Neural cell (in vitro differentiated cells): ENCODE measurements at regions not wholly inside any gene's neighbourhood (a gene's known extent, or its start where the extent isn't known, plus 50 kb on each side); places are given as distances from the start of the nearest gene placed in this dataset.

Experiments
- H2AFZ ChIP-seq: fragments of 200-600, 300-800 bp; sonication (generic), shearing (Covaris generic); 2 replicates; pipeline ENCODE4 v1.6.0; 2014; ENCODE audit warnings: low read depth, mild to moderate bottlenecking, antibody characterized with exemption, low read length, moderate library complexity
- H3F3A ChIP-seq: fragments of 200-600 bp; shearing (Covaris generic); 2 replicates; pipeline ENCODE4 v1.6.1; 2016; ENCODE audit warnings: mild to moderate bottlenecking, moderate library complexity, mixed read lengths, antibody characterized with exemption, low read length; ENCODE audit not compliant: insufficient read depth, poor library complexity, severe bottlenecking
- H3K27ac ChIP-seq: fragments of 200-600, 300-800 bp; sonication (generic), shearing (Covaris generic); 2 replicates; pipeline ENCODE4 v1.5.1; 2014; ENCODE audit warnings: mild to moderate bottlenecking, low read length, moderate library complexity
- H3K27me3 ChIP-seq: fragments of 300-800, 200-600 bp; sonication (generic), shearing (Covaris generic); 2 replicates; pipeline ENCODE4 v1.6.0; 2014; ENCODE audit warnings: mild to moderate bottlenecking, low read depth, low read length, moderate library complexity; ENCODE audit not compliant: insufficient read depth
- H3K36me3 ChIP-seq: fragments of 300-800, 200-600 bp; sonication (generic), shearing (Covaris generic); 2 replicates; pipeline ENCODE4 v1.5.1; 2014; ENCODE audit warnings: mild to moderate bottlenecking, antibody characterized with exemption, low read length, moderate library complexity; ENCODE audit not compliant: insufficient read depth
- H3K4me2 ChIP-seq: fragments of 300-800, 200-600 bp; sonication (generic), shearing (Covaris generic); 2 replicates; pipeline ENCODE4 v1.6.0; 2014; ENCODE audit warnings: mild to moderate bottlenecking, low read length
- H3K4me3 ChIP-seq: fragments of 300-800, 200-600 bp; sonication (generic), shearing (Covaris generic); 2 replicates; pipeline ENCODE4 v1.5.1; 2014; ENCODE audit warnings: mild to moderate bottlenecking, low read length, moderate library complexity
- H3K79me2 ChIP-seq: fragments of 200-600 bp; shearing (Covaris generic); replicated peaks from 2 replicates; pipeline ENCODE4 v1.6.0; 2014; ENCODE audit warnings: mild to moderate bottlenecking, low read length, moderate library complexity; ENCODE audit not compliant: insufficient read depth
- H3K9ac ChIP-seq: fragments of 300-800, 200-600 bp; sonication (generic), shearing (Covaris generic); 2 replicates; pipeline ENCODE4 v1.6.1; 2016; ENCODE audit warnings: mild to moderate bottlenecking, low read length, mixed read lengths
- H3K9me2 ChIP-seq: fragments of 200-600 bp; shearing (Covaris generic); 2 replicates; pipeline ENCODE4 v1.6.1; 2016; ENCODE audit warnings: mild to moderate bottlenecking, low read length, mixed read lengths; ENCODE audit not compliant: insufficient read depth
- H3K9me3 ChIP-seq: fragments of 200-600, 300-800 bp; sonication (generic), shearing (Covaris generic); 2 replicates; pipeline ENCODE4 v1.6.1; 2016; ENCODE audit warnings: mild to moderate bottlenecking, mixed run types, low read length, moderate library complexity, mixed read lengths
- H4K20me1 ChIP-seq: fragments of 200-600 bp; shearing (Covaris generic); 2 replicates; pipeline ENCODE4 v1.6.1; 2016; ENCODE audit warnings: mild to moderate bottlenecking, mixed run types; ENCODE audit not compliant: insufficient read depth
- CTCF ChIP-seq: fragments of 450-650 bp; IDR thresholded peaks from 2 replicates; pipeline ENCODE4 v1.5.1; 2014; ENCODE audit warnings: antibody characterized with exemption, mild to moderate bottlenecking, moderate library complexity; ENCODE audit not compliant: poor library complexity, severe bottlenecking
- EZH2 ChIP-seq: fragments of 200-600, 300-800 bp; shearing (Covaris generic), sonication (generic); IDR thresholded peaks from 2 replicates; pipeline ENCODE4 v1.6.1; 2014; ENCODE audit warnings: antibody characterized with exemption, low read length, borderline replicate concordance, mild to moderate bottlenecking; ENCODE audit not compliant: insufficient read depth, poor library complexity, severe bottlenecking
- MXI1 ChIP-seq: fragments of 450-650 bp; conservative IDR thresholded peaks from 2 replicates; pipeline ENCODE4 v1.6.1; 2014; ENCODE audit warnings: antibody characterized with exemption, mild to moderate bottlenecking; ENCODE audit not compliant: poor library complexity, severe bottlenecking
- POLR2AphosphoS5 ChIP-seq: IDR thresholded peaks from 2 replicates; pipeline ENCODE4 v1.6.1; 2012
- SMC3 ChIP-seq: fragments of 450-650 bp; conservative IDR thresholded peaks from 2 replicates; pipeline ENCODE4 v1.6.1; 2014; ENCODE audit warnings: antibody characterized with exemption, mild to moderate bottlenecking, moderate library complexity; ENCODE audit not compliant: poor library complexity
- TAF1 ChIP-seq: IDR thresholded peaks from 2 replicates; pipeline ENCODE4 v1.6.1; 2012; ENCODE audit warnings: low read depth
- TF ChIP-seq, protein P1 (sequence below): IDR thresholded peaks from 2 replicates; pipeline ENCODE4 v1.6.1; 2012; ENCODE audit warnings: borderline replicate concordance

DNA sequence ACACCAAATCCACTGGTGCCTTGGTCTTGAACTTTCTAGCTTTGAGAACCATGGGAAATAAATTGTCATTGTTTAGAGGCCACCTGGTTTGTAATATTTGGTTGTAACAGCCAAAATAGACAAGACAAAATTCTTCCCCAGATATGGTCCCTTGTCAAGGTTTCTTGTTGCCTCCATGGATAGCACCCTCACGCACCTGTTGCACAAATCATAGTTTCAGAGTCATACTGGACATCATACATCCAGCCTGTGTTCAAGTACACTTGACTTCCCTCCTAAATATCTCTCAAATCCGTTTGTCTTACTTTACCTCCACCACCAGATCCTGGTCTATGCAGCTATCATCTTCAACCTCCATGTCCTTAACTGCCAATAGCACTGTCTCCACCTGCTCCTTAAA lies 256.7 kb upstream of the IGFBP3 start:
- Histone ChIP-seq H3K36me3 (no peaks in the 10 kb centered on the region), H3K9ac (no peak overlapping the region), H3K27me3 (no peaks in the 10 kb centered on the region), H3K4me2 (no peak overlapping the region), H4K20me1 (no peaks in the 10 kb centered on the region), H3F3A (no peaks in the 10 kb centered on the region), H2AFZ (no peak overlapping the region), H3K79me2 (no peaks in the 10 kb centered on the region), H3K27ac (no peak overlapping the region), H3K9me2 (no peaks in the 10 kb centered on the region), H3K4me3 (no peak overlapping the region), H3K9me3 (no peaks in the 10 kb centered on the region)
- TF ChIP-seq, protein P1, sequence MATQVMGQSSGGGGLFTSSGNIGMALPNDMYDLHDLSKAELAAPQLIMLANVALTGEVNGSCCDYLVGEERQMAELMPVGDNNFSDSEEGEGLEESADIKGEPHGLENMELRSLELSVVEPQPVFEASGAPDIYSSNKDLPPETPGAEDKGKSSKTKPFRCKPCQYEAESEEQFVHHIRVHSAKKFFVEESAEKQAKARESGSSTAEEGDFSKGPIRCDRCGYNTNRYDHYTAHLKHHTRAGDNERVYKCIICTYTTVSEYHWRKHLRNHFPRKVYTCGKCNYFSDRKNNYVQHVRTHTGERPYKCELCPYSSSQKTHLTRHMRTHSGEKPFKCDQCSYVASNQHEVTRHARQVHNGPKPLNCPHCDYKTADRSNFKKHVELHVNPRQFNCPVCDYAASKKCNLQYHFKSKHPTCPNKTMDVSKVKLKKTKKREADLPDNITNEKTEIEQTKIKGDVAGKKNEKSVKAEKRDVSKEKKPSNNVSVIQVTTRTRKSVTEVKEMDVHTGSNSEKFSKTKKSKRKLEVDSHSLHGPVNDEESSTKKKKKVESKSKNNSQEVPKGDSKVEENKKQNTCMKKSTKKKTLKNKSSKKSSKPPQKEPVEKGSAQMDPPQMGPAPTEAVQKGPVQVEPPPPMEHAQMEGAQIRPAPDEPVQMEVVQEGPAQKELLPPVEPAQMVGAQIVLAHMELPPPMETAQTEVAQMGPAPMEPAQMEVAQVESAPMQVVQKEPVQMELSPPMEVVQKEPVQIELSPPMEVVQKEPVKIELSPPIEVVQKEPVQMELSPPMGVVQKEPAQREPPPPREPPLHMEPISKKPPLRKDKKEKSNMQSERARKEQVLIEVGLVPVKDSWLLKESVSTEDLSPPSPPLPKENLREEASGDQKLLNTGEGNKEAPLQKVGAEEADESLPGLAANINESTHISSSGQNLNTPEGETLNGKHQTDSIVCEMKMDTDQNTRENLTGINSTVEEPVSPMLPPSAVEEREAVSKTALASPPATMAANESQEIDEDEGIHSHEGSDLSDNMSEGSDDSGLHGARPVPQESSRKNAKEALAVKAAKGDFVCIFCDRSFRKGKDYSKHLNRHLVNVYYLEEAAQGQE, result no peak
- no peak for TF ChIP-seq EZH2
- TF ChIP-seq TAF1, result no peak

DNA sequence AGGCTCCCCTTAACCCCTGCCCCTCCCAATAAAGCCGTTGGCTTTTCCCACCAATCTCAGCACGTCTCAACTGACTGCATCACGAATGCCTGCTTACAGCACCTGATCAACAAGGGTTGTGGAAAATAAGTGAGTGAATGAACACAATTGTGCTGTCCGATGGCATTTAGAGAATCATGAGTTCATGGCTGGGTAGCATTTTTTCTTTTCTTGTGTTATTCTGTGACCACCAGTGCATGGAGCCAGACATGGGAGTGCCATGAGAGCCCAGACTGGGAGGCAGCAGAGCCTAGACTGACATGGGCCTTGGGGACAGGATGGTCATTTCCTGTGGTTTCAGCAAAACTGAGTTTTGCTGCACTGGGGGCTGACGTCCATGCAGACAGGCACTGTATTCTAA lies 254.1 kb upstream of the IGFBP3 start:
- H3K9me2 ChIP-seq, result no peaks in the 10 kb centered on the region
- H2AFZ ChIP-seq, result no peak overlapping the region
- H3K9ac ChIP-seq, result no peak overlapping the region
- H3K79me2 ChIP-seq, result no peaks in the 10 kb centered on the region
- H3K4me2 ChIP-seq, result no peak overlapping the region
- no peaks in the 10 kb centered on the region for H3K9me3 ChIP-seq
- no peaks in the 10 kb centered on the region for H4K20me1 ChIP-seq
- H3K36me3 ChIP-seq, result no peaks in the 10 kb centered on the region
- TF ChIP-seq MXI1, result no peak
- TF ChIP-seq SMC3, result no peak
- TF ChIP-seq CTCF, result no peak
- no peak for TF ChIP-seq POLR2AphosphoS5
- TF ChIP-seq, protein P1, result no peak
- no peak for TF ChIP-seq EZH2
- no peaks in the 10 kb centered on the region for H3F3A ChIP-seq
- no peak overlapping the region for H3K4me3 ChIP-seq
- H3K27me3 ChIP-seq, result no peaks in the 10 kb centered on the region
- H3K27ac ChIP-seq, result no peak overlapping the region
